Mesenchymal stem cell (in vitro differentiated cells and primary cell): ENCODE measurements at regions not wholly inside any gene's neighbourhood (a gene's known extent, or its start where the extent isn't known, plus 50 kb on each side); places are given as distances from the start of the nearest gene placed in this dataset.

Experiments
- DNase-seq: peaks from one replicate; pipeline ENCODE4 v3.0.0-alpha.2; 2013
- H2AFZ ChIP-seq: one replicate; pipeline ENCODE4 v1.6.1; 2013; ENCODE audit warnings: low read depth, mild to moderate bottlenecking, control low read depth, inconsistent platforms, low read length, moderate library complexity
- H2AK5ac ChIP-seq: 2 replicates; pipeline ENCODE4 v1.6.1; 2013; ENCODE audit warnings: low read length, moderate library complexity, mild to moderate bottlenecking, inconsistent platforms; ENCODE audit not compliant: severe bottlenecking
- H2BK120ac ChIP-seq: one replicate; pipeline ENCODE4 v1.6.1; 2013; ENCODE audit warnings: low read depth, mild to moderate bottlenecking, inconsistent platforms, low read length, moderate library complexity
- H2BK12ac ChIP-seq, 2 experiments: one replicate each; pipeline ENCODE4 v1.6.1; 2013; ENCODE audit warnings: inconsistent platforms in 2 of 2, low read length in 2 of 2, mild to moderate bottlenecking in 2 of 2, moderate library complexity in 2 of 2, control low read depth in 1 of 2
- H2BK15ac ChIP-seq: one replicate; pipeline ENCODE4 v1.6.1; 2013; ENCODE audit warnings: mild to moderate bottlenecking, low read depth, inconsistent platforms; ENCODE audit not compliant: poor library complexity, severe bottlenecking
- H2BK5ac ChIP-seq: 2 replicates; pipeline ENCODE4 v1.6.1; 2013; ENCODE audit warnings: low read depth, mild to moderate bottlenecking, low read length, control low read depth, inconsistent platforms; ENCODE audit not compliant: poor library complexity, severe bottlenecking
- H3K14ac ChIP-seq, 2 experiments: one replicate each; pipeline ENCODE4 v1.6.1; 2013; ENCODE audit warnings: inconsistent platforms in 2 of 2, low read length in 2 of 2, control low read depth in 1 of 2, mild to moderate bottlenecking in 1 of 2, moderate library complexity in 1 of 2
- H3K18ac ChIP-seq, 2 experiments: one replicate each; pipeline ENCODE4 v1.6.1; 2013; ENCODE audit warnings: inconsistent platforms in 2 of 2, low read length in 2 of 2, control low read depth in 1 of 2, low read depth in 1 of 2, mild to moderate bottlenecking in 1 of 2
- H3K23ac ChIP-seq, 2 experiments: one replicate each; pipeline ENCODE4 v1.6.1; 2013; ENCODE audit warnings: inconsistent platforms in 2 of 2, low read length in 2 of 2, mild to moderate bottlenecking in 2 of 2, moderate library complexity in 2 of 2, control low read depth in 1 of 2
- H3K27ac ChIP-seq: 2 replicates; pipeline ENCODE4 v1.5.1; 2013; ENCODE audit warnings: mild to moderate bottlenecking, moderate library complexity, low read length, control low read depth, inconsistent platforms; ENCODE audit not compliant: poor library complexity, severe bottlenecking
- H3K27me3 ChIP-seq, 2 experiments: 2 replicates each; pipeline versions ENCODE4 v1.6.1 to v1.7.0; 2013; ENCODE audit warnings: low read length in 2 of 2, mild to moderate bottlenecking in 2 of 2, moderate library complexity in 2 of 2, control low read depth in 1 of 2, inconsistent platforms in 1 of 2; ENCODE audit not compliant: control insufficient read depth in 1 of 2, insufficient read depth in 1 of 2
- H3K36me3 ChIP-seq, 2 experiments: 2 replicates each; pipeline versions ENCODE4 v1.6.1 to v1.7.0; 2013; ENCODE audit warnings: low read length in 2 of 2, control low read depth in 1 of 2, inconsistent platforms in 1 of 2, low read depth in 1 of 2, mild to moderate bottlenecking in 1 of 2; ENCODE audit not compliant: insufficient read depth in 2 of 2, control insufficient read depth in 1 of 2
- H3K4ac ChIP-seq, 2 experiments: one replicate each; pipeline ENCODE4 v1.6.1; 2013; ENCODE audit warnings: inconsistent platforms in 2 of 2, low read length in 2 of 2, mild to moderate bottlenecking in 2 of 2, moderate library complexity in 2 of 2, control low read depth in 1 of 2, low read depth in 1 of 2
- H3K4me1 ChIP-seq: 2 replicates; pipeline ENCODE4 v1.6.1; 2013; ENCODE audit warnings: low read depth, low read length, control low read depth; ENCODE audit not compliant: control insufficient read depth, insufficient read depth
- H3K4me2 ChIP-seq: 2 replicates; pipeline ENCODE4 v1.6.1; 2013; ENCODE audit warnings: low read length, mild to moderate bottlenecking, inconsistent platforms; ENCODE audit not compliant: poor library complexity, severe bottlenecking
- H3K4me3 ChIP-seq, 2 experiments: 2 replicates each; pipeline versions ENCODE4 v1.5.1 to v1.7.0; 2013; ENCODE audit warnings: low read length in 2 of 2, mild to moderate bottlenecking in 2 of 2, control low read depth in 1 of 2, low read depth in 1 of 2; ENCODE audit not compliant: insufficient read depth in 1 of 2
- H3K79me1 ChIP-seq: replicated peaks from 2 replicates; pipeline ENCODE4 v1.6.1; 2013; ENCODE audit warnings: mild to moderate bottlenecking, control low read depth, low read length, inconsistent platforms; ENCODE audit not compliant: poor library complexity, severe bottlenecking
- H3K9ac ChIP-seq: 2 replicates; pipeline ENCODE4 v1.7.0; 2013; ENCODE audit warnings: mild to moderate bottlenecking, low read length, moderate library complexity
- H3K9me3 ChIP-seq: 2 replicates; pipeline ENCODE4 v1.7.0; 2013; ENCODE audit warnings: mild to moderate bottlenecking, low read length; ENCODE audit not compliant: control insufficient read depth
- H4K8ac ChIP-seq: one replicate; pipeline ENCODE4 v1.6.1; 2013; ENCODE audit warnings: inconsistent platforms, mild to moderate bottlenecking, low read length, moderate library complexity
- H4K91ac ChIP-seq: one replicate; pipeline ENCODE4 v1.6.1; 2013; ENCODE audit warnings: mild to moderate bottlenecking, low read length, inconsistent platforms
- WGBS: methylation state at CpG from one replicate; pipeline ENCODE4 v1.1.7; 2013; ENCODE audit warnings: mixed read lengths; 5-methylcytosine and 5-hydroxymethylcytosine counted together

DNA sequence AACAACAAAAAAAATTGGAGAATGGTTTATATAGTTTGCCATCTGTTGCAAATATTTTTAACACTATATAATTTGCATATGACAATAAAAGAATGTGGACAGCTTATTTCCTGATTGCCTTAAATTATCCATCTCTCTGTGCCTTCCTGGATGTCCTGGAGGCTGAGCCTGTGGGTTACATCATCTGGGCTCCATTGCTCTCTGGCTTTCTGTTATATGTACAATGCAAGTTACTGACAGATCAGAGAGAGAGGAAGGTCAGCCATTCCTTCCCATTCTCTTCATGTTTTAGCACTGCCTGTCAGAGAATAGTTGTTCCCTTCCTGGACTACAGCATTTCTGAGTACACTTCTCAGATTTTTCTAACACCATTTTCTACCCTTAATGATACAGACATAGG, 758.3 kb upstream of the PCDH20 start:
- Histone ChIP-seq H3K27ac (no peak overlapping the region), H3K9me3 (peaks cover 4% of the 10 kb centered on the region), H3K4me3 (no peak overlapping the region), H2BK12ac (no peak overlapping the region), H3K23ac (no peak overlapping the region), H2AK5ac (no peak overlapping the region), H3K79me1 (no peaks in the 10 kb centered on the region), H2BK15ac (no peak overlapping the region), H3K4ac (no peak overlapping the region), H2AFZ (no peak overlapping the region), H3K9ac (no peak overlapping the region), H3K18ac (no peak overlapping the region), H2BK5ac (no peak overlapping the region), H2BK120ac (no peak overlapping the region), H3K14ac (no peak overlapping the region), H4K8ac (no peak overlapping the region), H3K36me3 (no peaks in the 10 kb centered on the region), H3K4me2 (no peak overlapping the region), H3K27me3 (no peaks in the 10 kb centered on the region), H3K4me1 (no peaks in the 10 kb centered on the region), H4K91ac (no peak overlapping the region)
- no peak for DNase-seq

DNA sequence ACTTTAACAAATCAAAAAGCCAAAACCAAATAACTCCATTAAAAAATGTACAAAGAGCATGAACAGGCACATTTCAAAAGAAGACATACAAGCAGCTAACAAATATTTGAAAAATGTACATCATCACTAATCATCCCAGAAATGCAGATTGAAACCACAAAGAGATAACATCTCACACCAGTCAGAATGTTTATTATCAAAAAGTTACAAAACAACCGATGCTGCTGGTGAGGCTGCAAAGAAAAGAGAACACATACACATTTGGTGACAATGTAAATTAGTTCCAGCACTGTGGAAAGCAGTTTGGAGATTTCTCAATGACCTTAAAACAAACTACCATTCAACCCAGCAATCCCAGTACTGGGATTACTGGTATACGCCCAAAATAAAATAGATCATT, 756.0 kb upstream of the PCDH20 start:
- Histone ChIP-seq H3K4me1 (no peaks in the 10 kb centered on the region), H2BK5ac (no peak overlapping the region), H3K9ac (no peak overlapping the region), H3K14ac (no peak overlapping the region), H3K4ac (no peak overlapping the region), H3K79me1 (no peaks in the 10 kb centered on the region), H2BK120ac (no peak overlapping the region), H3K27me3 (no peaks in the 10 kb centered on the region), H2BK15ac (no peak overlapping the region), H2AK5ac (no peak overlapping the region), H4K8ac (no peak overlapping the region), H2AFZ (no peak overlapping the region), H3K23ac (no peak overlapping the region), H3K9me3 (peaks cover 4% of the 10 kb centered on the region), H2BK12ac (no peak overlapping the region), H3K27ac (no peak overlapping the region), H3K36me3 (no peaks in the 10 kb centered on the region), H3K18ac (no peak overlapping the region), H4K91ac (no peak overlapping the region), H3K4me3 (no peak overlapping the region), H3K4me2 (no peak overlapping the region)
- 69% methylated on average over 2 of the region's 2 CpGs for WGBS
- peak; percentile 39 for DNase-seq

DNA sequence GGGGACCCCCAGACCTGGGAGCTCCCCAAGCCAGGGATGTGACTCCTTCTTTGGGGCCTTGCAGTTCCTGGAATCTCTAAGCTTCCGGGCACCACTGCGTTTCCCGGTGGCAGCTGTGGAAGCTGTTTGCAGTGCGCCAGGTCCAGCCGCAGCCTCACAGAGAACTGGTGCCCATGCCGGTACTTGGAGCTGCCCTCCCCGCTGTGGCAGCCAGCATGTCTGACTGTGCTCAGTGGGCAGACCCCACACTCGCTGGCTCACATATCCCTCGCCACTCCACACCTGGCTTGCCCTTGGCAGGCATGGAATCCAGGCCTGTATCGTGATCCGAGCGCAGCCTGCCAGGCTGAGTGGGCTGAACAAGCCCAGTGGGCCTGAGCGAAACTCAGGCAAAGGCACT, 753.2 kb upstream of the PCDH20 start:
- WGBS = 96% methylated on average over 13 of the region's 13 CpGs
- H2BK120ac ChIP-seq = no peak overlapping the region
- no peaks in the 10 kb centered on the region for H3K9me3 ChIP-seq

DNA sequence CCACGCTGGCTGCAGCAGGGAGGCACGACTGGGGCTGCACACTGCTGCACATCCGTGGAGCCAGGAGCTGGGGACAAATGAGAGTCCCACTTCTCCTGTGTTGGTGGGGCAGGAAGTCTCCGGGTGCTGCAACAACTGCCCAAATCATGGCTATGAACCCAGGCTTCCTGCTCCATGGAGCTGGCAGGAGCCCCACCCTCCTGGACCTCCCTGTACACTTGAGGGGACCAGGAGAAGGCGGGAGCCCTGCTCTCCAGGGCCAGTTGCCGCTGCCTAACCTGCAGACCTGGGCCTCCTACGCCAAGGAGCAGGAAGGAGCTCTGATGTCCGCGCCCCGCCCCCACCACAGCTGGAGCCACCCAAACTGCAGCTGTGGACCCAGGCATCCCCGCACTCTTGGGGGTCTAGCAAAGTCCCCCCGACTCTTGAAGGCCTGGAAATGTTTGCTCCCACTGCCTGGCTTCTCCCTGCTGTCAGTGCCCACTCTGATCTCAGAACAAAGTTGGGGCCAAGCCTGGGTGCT, 752.1 kb upstream of the PCDH20 start:
- Histone ChIP-seq H2BK15ac (no peak overlapping the region), H2BK12ac (no peak overlapping the region), H3K36me3 (no peaks in the 10 kb centered on the region), H3K9me3 (peaks cover 6% of the 10 kb centered on the region), H3K4me3 (no peak overlapping the region), H4K8ac (no peak overlapping the region), H2AK5ac (no peak overlapping the region), H3K4me1 (no peaks in the 10 kb centered on the region), H3K27ac (no peak overlapping the region), H2BK120ac (no peak overlapping the region), H3K79me1 (no peaks in the 10 kb centered on the region), H3K18ac (no peak overlapping the region), H3K23ac (no peak overlapping the region), H3K9ac (no peak overlapping the region), H2BK5ac (no peak overlapping the region), H3K27me3 (no peaks in the 10 kb centered on the region), H3K14ac (no peak overlapping the region), H3K4me2 (no peak overlapping the region), H2AFZ (no peak overlapping the region), H3K4ac (no peak overlapping the region), H4K91ac (peak overlapping the region; percentile 50)
- no peak for DNase-seq
- 94% methylated on average over 12 of the region's 12 CpGs for WGBS

More for the DNA sequence above, 753.2 kb upstream of the PCDH20 start:
- Histone ChIP-seq H3K36me3 (no peaks in the 10 kb centered on the region), H2BK15ac (no peak overlapping the region), H4K8ac (no peak overlapping the region), H4K91ac (no peak overlapping the region), H3K27ac (no peak overlapping the region), H3K27me3 (no peaks in the 10 kb centered on the region), H2BK12ac (no peak overlapping the region), H3K4me1 (no peaks in the 10 kb centered on the region), H3K14ac (no peak overlapping the region), H3K4me3 (no peak overlapping the region), H3K9ac (no peak overlapping the region), H3K23ac (no peak overlapping the region), H3K18ac (no peak overlapping the region), H2AFZ (no peak overlapping the region), H3K79me1 (no peaks in the 10 kb centered on the region), H3K4me2 (no peak overlapping the region), H2AK5ac (no peak overlapping the region), H3K4ac (no peak overlapping the region), H2BK5ac (no peak overlapping the region)
- no peak for DNase-seq
